Parathyroid adenoma (tissue), 2 donors: ENCODE measurements at regions not wholly inside any gene's neighbourhood (a gene's known extent, or its start where the extent isn't known, plus 50 kb on each side); places are given as distances from the start of the nearest gene placed in this dataset.
"Not testable (repeated sequence)": the region's sequence is repeated elsewhere in the genome, so short reads cannot be mapped to it uniquely, and the experiment has no call there.

Experiments
- H2AFZ ChIP-seq: fragments of 300-600 bp; sonication (generic); one replicate; pipeline ENCODE4 v1.7.0; 2017; ENCODE audit warnings: antibody characterized with exemption, mild to moderate bottlenecking
- H3K27ac ChIP-seq: fragments of 300-600 bp; sonication (generic); one replicate; pipeline ENCODE4 v1.7.0; 2017
- H3K27me3 ChIP-seq: fragments of 300-600 bp; sonication (generic); one replicate; pipeline ENCODE4 v1.7.0; 2017; ENCODE audit warnings: low read length; ENCODE audit not compliant: control insufficient read depth, insufficient read depth
- H3K36me3 ChIP-seq: fragments of 300-600 bp; sonication (generic); one replicate; pipeline ENCODE4 v1.7.0; 2017; ENCODE audit warnings: low read length; ENCODE audit not compliant: control insufficient read depth, insufficient read depth
- H3K4me1 ChIP-seq: fragments of 300-600 bp; sonication (generic); one replicate; pipeline ENCODE4 v1.7.0; 2017; ENCODE audit warnings: control low read depth
- H3K4me2 ChIP-seq: fragments of 300-600 bp; sonication (generic); one replicate; pipeline ENCODE4 v1.7.0; 2017; ENCODE audit warnings: low read length
- H3K4me3 ChIP-seq: fragments of 300-600 bp; sonication (generic); one replicate; pipeline ENCODE4 v1.7.0; 2017; ENCODE audit warnings: low read depth, low read length
- H3K79me2 ChIP-seq: fragments of 300-600 bp; sonication (generic); one replicate; pipeline ENCODE4 v1.7.0; 2017; ENCODE audit warnings: control low read depth
- H3K9ac ChIP-seq: fragments of 300-600 bp; sonication (generic); one replicate; pipeline ENCODE4 v1.7.0; 2017; ENCODE audit warnings: mild to moderate bottlenecking
- H3K9me3 ChIP-seq: fragments of 300-600 bp; sonication (generic); one replicate; pipeline ENCODE4 v1.7.0; 2017; ENCODE audit warnings: low read length; ENCODE audit not compliant: control insufficient read depth
- TF ChIP-seq, protein P1 (sequence below): fragments of 300-600 bp; sonication (generic); IDR thresholded peaks from one replicate; pipeline ENCODE4 v1.7.0; 2017; ENCODE audit warnings: antibody characterized with exemption, mild to moderate bottlenecking
- donor health status: primary hyperparathyroidism.

DNA sequence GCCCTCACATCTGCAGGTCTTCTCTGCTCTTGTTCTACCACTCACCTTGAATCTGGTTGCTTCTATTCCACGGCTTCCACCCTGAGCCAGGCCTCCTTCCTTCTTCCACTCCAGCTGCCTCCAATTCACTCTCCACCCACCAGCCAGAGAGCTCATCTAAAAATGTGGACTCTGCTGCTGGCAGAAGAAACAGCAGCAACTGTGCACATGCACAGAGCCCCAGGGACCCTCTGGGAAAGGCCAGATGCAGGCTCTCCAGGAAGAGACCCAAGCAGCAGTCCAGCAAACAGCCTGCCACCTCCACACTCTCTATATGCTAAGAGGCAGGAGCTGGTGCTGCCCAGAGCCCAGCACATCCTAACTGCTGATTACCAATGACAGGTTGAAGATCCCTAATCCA, 162.6 kb upstream of the TOP1 start:
- peaks cover 3% of the 10 kb centered on the region for H3K4me1 ChIP-seq
- H3K9me3 ChIP-seq, result no peaks in the 10 kb centered on the region
- H3K9ac ChIP-seq, result no peak overlapping the region
- H3K4me2 ChIP-seq, result no peak overlapping the region
- H3K36me3 ChIP-seq, result no peaks in the 10 kb centered on the region
- H3K79me2 ChIP-seq, result no peaks in the 10 kb centered on the region
- H2AFZ ChIP-seq, result no peak overlapping the region
- TF ChIP-seq, protein P1, sequence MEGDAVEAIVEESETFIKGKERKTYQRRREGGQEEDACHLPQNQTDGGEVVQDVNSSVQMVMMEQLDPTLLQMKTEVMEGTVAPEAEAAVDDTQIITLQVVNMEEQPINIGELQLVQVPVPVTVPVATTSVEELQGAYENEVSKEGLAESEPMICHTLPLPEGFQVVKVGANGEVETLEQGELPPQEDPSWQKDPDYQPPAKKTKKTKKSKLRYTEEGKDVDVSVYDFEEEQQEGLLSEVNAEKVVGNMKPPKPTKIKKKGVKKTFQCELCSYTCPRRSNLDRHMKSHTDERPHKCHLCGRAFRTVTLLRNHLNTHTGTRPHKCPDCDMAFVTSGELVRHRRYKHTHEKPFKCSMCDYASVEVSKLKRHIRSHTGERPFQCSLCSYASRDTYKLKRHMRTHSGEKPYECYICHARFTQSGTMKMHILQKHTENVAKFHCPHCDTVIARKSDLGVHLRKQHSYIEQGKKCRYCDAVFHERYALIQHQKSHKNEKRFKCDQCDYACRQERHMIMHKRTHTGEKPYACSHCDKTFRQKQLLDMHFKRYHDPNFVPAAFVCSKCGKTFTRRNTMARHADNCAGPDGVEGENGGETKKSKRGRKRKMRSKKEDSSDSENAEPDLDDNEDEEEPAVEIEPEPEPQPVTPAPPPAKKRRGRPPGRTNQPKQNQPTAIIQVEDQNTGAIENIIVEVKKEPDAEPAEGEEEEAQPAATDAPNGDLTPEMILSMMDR, result no peak
- H3K27ac ChIP-seq, result no peak overlapping the region
- no peak overlapping the region for H3K4me3 ChIP-seq
- H3K27me3 ChIP-seq, result no peaks in the 10 kb centered on the region

DNA sequence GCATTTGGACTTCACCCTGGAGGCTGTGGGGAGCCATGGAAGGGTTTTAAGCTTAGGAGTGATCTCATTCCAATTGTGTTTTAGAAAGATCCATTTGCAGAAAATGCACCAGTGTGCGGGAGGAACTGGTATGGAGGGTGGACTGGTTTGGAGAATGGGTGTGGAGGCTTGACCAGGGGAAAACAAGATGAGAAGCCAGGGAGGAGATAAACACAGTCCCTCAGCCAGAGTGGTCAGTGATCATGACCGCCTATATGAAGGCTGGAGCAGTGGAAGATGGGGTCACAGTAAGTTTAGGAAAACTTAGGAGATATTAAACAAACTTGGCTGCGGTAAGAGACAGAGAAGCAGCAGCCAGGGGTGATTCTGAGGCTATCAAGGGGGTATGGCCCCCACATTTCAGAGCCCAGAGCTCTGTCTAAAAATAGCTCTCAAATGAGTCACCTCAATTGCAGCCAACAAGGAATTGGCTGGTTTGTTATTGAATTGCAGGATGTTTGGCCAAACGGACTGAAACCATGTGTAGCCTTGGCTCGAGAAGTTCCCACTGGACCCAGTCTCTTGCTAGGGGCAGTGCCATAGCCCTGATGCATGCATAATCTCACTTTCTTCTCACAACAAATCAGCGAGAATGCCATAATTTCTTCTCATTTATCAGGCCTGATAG, 159.9 kb upstream of the TOP1 start:
- no peak overlapping the region for H2AFZ ChIP-seq
- H3K9ac ChIP-seq, result no peak overlapping the region
- TF ChIP-seq, protein P1, result no peak
- H3K27me3 ChIP-seq, result no peaks in the 10 kb centered on the region
- no peak overlapping the region for H3K27ac ChIP-seq
- H3K4me1 ChIP-seq, result peaks cover 3% of the 10 kb centered on the region
- H3K36me3 ChIP-seq, result no peaks in the 10 kb centered on the region
- no peaks in the 10 kb centered on the region for H3K9me3 ChIP-seq
- H3K4me2 ChIP-seq, result no peak overlapping the region
- H3K4me3 ChIP-seq, result no peak overlapping the region
- no peaks in the 10 kb centered on the region for H3K79me2 ChIP-seq

DNA sequence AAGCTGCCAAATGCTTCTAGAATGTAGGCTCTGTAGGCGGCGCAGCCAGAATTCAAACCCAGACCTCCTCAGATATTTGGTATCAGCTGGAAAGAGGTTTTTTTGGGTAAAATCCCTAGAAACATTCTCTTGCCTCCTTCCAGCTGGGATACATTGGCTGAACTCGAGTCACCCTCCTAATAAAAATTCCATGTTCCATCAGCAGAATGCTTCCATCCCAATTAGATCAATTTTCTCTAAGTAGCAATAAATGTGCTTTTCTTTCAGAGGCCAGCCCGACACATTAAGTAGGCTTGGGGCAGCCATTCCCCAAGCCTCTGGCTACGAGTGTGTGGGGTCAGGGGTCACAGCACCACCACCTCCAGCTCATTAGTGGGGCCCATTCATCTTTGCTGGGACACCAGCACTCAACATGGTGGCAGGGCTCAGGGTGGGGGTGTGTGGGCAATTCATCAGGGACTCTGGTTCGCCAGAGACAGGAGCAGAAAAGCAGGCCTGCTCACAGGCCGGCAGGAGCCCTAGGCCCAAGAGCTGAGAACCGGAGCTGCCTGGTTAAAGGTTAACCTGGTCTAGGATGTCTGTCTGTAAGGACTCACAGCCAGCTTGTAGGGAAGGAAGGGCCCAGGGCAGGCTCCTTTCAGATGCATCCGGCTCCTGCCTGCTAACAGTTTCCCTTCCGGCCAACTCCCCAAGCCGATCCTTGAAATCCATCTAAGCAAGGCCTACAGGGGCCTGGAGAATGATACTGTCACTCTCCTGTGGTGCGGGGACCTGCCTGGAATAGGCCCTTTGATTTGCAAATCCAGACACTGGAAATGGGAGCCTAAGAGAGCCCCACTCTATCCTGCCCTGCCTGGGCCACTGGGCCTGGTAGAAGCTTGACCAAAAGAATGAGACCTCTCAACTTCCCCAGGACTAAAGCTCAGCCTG, 159.1 kb upstream of the TOP1 start:
- Histone ChIP-seq H3K79me2 (no peaks in the 10 kb centered on the region), H3K27ac (no peak overlapping the region), H2AFZ (no peak overlapping the region), H3K9me3 (no peaks in the 10 kb centered on the region), H3K36me3 (no peaks in the 10 kb centered on the region), H3K4me1 (peaks cover 3% of the 10 kb centered on the region), H3K4me3 (no peak overlapping the region), H3K4me2 (no peak overlapping the region), H3K27me3 (no peaks in the 10 kb centered on the region), H3K9ac (no peak overlapping the region)
- TF ChIP-seq, protein P1, result no peak

DNA sequence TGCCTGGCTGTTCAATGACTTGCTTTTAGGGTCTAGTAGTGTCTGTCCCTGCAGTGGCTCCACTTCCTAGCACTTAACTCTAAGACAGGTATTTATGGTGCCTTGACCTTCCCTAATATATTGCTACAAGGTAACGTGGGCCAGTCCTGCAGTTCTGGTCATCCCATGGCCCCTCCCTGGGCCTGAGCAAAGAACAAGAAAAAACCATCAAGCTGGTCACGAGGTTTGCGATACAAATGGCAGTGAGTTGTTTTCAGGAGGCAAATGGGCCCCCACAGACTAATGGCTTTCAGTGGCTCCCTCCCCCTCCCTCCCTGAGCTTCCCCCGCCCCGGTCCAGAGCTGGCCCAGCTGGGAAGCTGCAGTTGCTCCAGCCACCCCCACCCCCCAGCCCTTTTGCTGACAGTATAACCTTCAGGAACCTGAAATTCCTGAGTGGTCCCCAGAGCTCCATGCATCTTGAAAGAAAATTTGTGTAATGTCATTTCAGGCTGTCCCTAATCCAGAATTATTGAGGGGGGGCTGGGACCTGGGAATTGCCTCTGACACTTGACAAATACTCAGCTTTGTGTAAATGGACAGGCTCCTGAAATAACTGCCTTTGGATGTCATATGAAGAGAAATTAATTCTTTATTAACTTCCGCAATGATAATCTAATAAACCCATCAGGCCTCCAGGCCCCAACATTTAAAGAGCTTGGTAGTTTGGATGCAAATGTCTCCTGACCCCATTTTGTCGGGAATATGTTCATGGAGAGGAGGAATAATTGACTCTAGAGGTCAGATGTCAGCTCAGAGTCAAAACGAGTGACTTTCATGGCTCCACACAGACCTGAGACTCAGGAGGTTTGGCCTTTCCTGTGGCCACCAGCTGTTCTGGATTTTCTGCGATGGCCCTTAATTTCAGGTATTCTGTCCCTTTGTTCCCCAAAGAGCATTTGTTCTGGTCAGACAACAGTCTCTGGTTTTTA, 153.2 kb upstream of the TOP1 start:
- Histone ChIP-seq H3K9ac (no peak overlapping the region), H3K36me3 (no peaks in the 10 kb centered on the region), H3K9me3 (no peaks in the 10 kb centered on the region), H3K79me2 (no peaks in the 10 kb centered on the region), H3K4me1 (no peaks in the 10 kb centered on the region), H3K4me3 (no peak overlapping the region), H3K27me3 (no peaks in the 10 kb centered on the region), H3K4me2 (no peak overlapping the region), H3K27ac (no peak overlapping the region), H2AFZ (no peak overlapping the region)
- TF ChIP-seq, protein P1, result no peak

DNA sequence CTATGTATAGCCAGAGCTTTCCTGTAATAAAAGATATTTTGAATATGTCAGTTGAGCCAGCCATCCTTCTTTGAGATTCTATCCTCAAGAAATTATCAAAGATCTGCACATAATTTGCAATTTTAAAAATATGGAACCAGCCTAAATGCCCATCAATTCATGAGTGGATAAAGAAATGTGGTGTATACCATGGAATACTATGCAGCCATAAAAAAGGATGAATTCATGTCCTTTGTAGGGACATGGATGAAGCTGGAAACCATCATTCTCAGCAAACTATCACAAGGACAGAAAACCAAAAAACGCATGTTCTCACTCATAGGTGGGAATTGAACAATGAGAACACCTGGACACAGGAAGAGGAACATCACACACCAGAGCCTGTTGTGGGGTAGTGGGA, 150.5 kb upstream of the TOP1 start:
- H3K9ac ChIP-seq, H3K27ac ChIP-seq, H3K4me3 ChIP-seq, H3K9me3 ChIP-seq, H3K27me3 ChIP-seq, H3K36me3 ChIP-seq, H3K4me1 ChIP-seq, H2AFZ ChIP-seq, H3K79me2 ChIP-seq, H3K4me2 ChIP-seq: not testable (repeated sequence)
